GM23338 (cell line): ENCODE measurements at regions not wholly inside any gene's neighbourhood (a gene's known extent, or its start where the extent isn't known, plus 50 kb on each side); places are given as distances from the start of the nearest gene placed in this dataset.

Experiments used
- ATAC-seq: fragments of 200-7000 bp; cut with Tn5 transposase; 3 replicates; pipeline ENCODE4 v1.9.1; 2020
- DNase-seq: peaks from one replicate; pipeline ENCODE4 v3.0.0-alpha.2; 2015; ENCODE audit warnings: low spot score
- H2AFZ ChIP-seq: fragments of 200-600 bp; sonication (generic); 2 replicates; pipeline ENCODE4 v1.8.0; 2016; ENCODE audit warnings: antibody characterized with exemption, mild to moderate bottlenecking, moderate library complexity
- H3F3A ChIP-seq: fragments of 200-600 bp; sonication (generic); replicated peaks from 2 replicates; pipeline ENCODE4 v1.8.0; 2017; ENCODE audit warnings: antibody characterized with exemption, mixed run types, low read depth
- H3K27ac ChIP-seq: fragments of 200-600 bp; sonication (generic); 2 replicates; pipeline ENCODE4 v1.6.1; 2016; ENCODE audit warnings: low read depth
- H3K27me3 ChIP-seq: fragments of 200-600 bp; sonication (generic); 2 replicates; pipeline ENCODE4 v1.8.0; 2016; ENCODE audit warnings: mild to moderate bottlenecking, mixed run types, moderate library complexity; ENCODE audit not compliant: insufficient read depth
- H3K36me3 ChIP-seq: fragments of 200-600 bp; sonication (generic); 2 replicates; pipeline ENCODE4 v1.8.0; 2016; ENCODE audit warnings: mild to moderate bottlenecking; ENCODE audit not compliant: insufficient read depth
- H3K4me1 ChIP-seq: fragments of 200-600 bp; sonication (generic); 2 replicates; pipeline ENCODE4 v1.8.0; 2016; ENCODE audit warnings: mild to moderate bottlenecking, moderate library complexity; ENCODE audit not compliant: insufficient read depth
- H3K4me2 ChIP-seq: fragments of 200-600 bp; sonication (generic); 2 replicates; pipeline ENCODE4 v1.7.1; 2017; ENCODE audit warnings: mixed run types
- H3K4me3 ChIP-seq: fragments of 200-600 bp; sonication (generic); 2 replicates; pipeline ENCODE4 v1.6.1; 2016; ENCODE audit warnings: mixed run types
- H3K79me2 ChIP-seq: fragments of 200-600 bp; sonication (generic); replicated peaks from 2 replicates; pipeline ENCODE4 v1.8.0; 2017; ENCODE audit warnings: mild to moderate bottlenecking; ENCODE audit not compliant: insufficient read depth
- H3K9me2 ChIP-seq: fragments of 200-600 bp; sonication (generic); 2 replicates; pipeline ENCODE4 v1.8.0; 2017; ENCODE audit not compliant: insufficient read depth
- H4K20me1 ChIP-seq: fragments of 200-600 bp; sonication (generic); replicated peaks from 2 replicates; pipeline ENCODE4 v1.8.0; 2017; ENCODE audit warnings: mild to moderate bottlenecking; ENCODE audit not compliant: insufficient read depth
- H3K27ac Mint-ChIP-seq: 2 replicates; pipeline ENCODE4 v1.8.0; 2020; ENCODE audit warnings: inconsistent platforms, mild to moderate bottlenecking, moderate library complexity, mixed read lengths
- H3K27me3 Mint-ChIP-seq: 3 replicates; pipeline ENCODE4 v1.8.0; 2022; ENCODE audit warnings: low read depth, mild to moderate bottlenecking, moderate library complexity, mixed read lengths, inconsistent platforms; ENCODE audit not compliant: insufficient read depth, poor library complexity
- H3K36me3 Mint-ChIP-seq: 3 replicates; pipeline ENCODE4 v1.8.0; 2021; ENCODE audit warnings: low read depth, mild to moderate bottlenecking, inconsistent platforms, moderate library complexity, mixed read lengths
- H3K4me1 Mint-ChIP-seq: 3 replicates; pipeline ENCODE4 v1.8.0; 2020; ENCODE audit warnings: mild to moderate bottlenecking, inconsistent platforms, mixed read lengths
- H3K4me3 Mint-ChIP-seq: 3 replicates; pipeline ENCODE4 v1.8.0; 2021; ENCODE audit warnings: moderate library complexity, mild to moderate bottlenecking, inconsistent platforms, mixed read lengths
- H3K9me3 Mint-ChIP-seq: 3 replicates; pipeline ENCODE4 v1.8.0; 2020; ENCODE audit warnings: moderate library complexity, mild to moderate bottlenecking, inconsistent platforms, mixed read lengths
- CREB1 ChIP-seq: fragments of 250-450 bp; sonication (Bioruptor Pico); IDR thresholded peaks from 2 replicates; pipeline ENCODE4 v1.5.0; 2020; ENCODE audit warnings: low read depth, mild to moderate bottlenecking, moderate library complexity
- EZH2 ChIP-seq: fragments of 200-600 bp; sonication (generic); IDR thresholded peaks from one replicate; pipeline ENCODE4 v1.8.0; 2017; ENCODE audit warnings: antibody characterized with exemption, mild to moderate bottlenecking, low read depth; ENCODE audit not compliant: unreplicated experiment
- EZH2phosphoT487 ChIP-seq: fragments of 200-600 bp; sonication (generic); IDR thresholded peaks from one replicate; pipeline ENCODE4 v1.8.1; 2018; ENCODE audit warnings: antibody characterized with exemption; ENCODE audit not compliant: unreplicated experiment
- JUNB ChIP-seq: IDR thresholded peaks from one replicate; pipeline ENCODE4 v1.6.1; 2016; ENCODE audit warnings: antibody characterized with exemption; ENCODE audit not compliant: unreplicated experiment
- NANOG ChIP-seq: IDR thresholded peaks from 2 replicates; pipeline ENCODE4 v1.6.1; 2016; ENCODE audit warnings: antibody characterized with exemption, borderline replicate concordance
- POLR2AphosphoS5 ChIP-seq: IDR thresholded peaks from 2 replicates; pipeline ENCODE4 v1.6.1; 2016; ENCODE audit warnings: antibody characterized with exemption, low read depth
- STAT1 ChIP-seq: IDR thresholded peaks from one replicate; pipeline ENCODE4 v1.6.1; 2016; ENCODE audit warnings: antibody characterized with exemption; ENCODE audit not compliant: unreplicated experiment
- ZNF331 ChIP-seq: fragments of 250-450 bp; sonication (Bioruptor Pico); IDR thresholded peaks from 2 replicates; pipeline ENCODE4 v1.5.0; 2020; ENCODE audit warnings: low read depth, mild to moderate bottlenecking, moderate library complexity
- TF ChIP-seq, protein P1 (sequence below): IDR thresholded peaks from one replicate; pipeline ENCODE4 v1.6.1; 2018; ENCODE audit warnings: antibody characterized with exemption; ENCODE audit not compliant: unreplicated experiment
- TF ChIP-seq, protein P2 (sequence below): IDR thresholded peaks from 2 replicates; pipeline ENCODE4 v1.6.1; 2016; ENCODE audit warnings: antibody characterized with exemption
- TF ChIP-seq, protein P3 (sequence below), 2 experiments: fragments of 200-600 bp in 1 of 2; sonication (generic) in 1 of 2; conservative IDR thresholded peaks; 2 replicates each; pipeline versions ENCODE4 v1.5.1 to v1.6.1; 2016 to 2017; ENCODE audit warnings: antibody characterized with exemption in 2 of 2, low read depth in 2 of 2, mild to moderate bottlenecking in 2 of 2, moderate library complexity in 1 of 2

DNA sequence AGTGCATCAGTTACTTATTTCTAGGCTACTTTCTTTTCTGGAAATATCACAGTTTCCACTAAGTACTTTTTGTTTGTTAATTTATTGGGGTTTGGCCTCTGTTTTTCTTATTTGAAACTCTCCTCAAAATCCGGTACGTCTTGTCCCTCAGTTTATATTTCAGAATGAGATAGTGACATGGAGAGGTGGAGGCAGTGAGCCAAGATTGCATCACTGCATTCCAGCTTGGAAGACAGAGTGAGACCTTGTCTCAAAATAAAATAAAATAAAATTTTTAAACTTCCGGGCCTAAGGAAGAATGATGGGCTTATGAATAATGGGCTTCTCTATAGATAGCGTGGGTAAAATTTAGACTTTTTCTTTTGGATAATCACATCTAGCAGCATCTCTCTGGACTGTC lies 567.8 kb downstream of the TRIML1 start (continued):
- TF ChIP-seq, protein P1, sequence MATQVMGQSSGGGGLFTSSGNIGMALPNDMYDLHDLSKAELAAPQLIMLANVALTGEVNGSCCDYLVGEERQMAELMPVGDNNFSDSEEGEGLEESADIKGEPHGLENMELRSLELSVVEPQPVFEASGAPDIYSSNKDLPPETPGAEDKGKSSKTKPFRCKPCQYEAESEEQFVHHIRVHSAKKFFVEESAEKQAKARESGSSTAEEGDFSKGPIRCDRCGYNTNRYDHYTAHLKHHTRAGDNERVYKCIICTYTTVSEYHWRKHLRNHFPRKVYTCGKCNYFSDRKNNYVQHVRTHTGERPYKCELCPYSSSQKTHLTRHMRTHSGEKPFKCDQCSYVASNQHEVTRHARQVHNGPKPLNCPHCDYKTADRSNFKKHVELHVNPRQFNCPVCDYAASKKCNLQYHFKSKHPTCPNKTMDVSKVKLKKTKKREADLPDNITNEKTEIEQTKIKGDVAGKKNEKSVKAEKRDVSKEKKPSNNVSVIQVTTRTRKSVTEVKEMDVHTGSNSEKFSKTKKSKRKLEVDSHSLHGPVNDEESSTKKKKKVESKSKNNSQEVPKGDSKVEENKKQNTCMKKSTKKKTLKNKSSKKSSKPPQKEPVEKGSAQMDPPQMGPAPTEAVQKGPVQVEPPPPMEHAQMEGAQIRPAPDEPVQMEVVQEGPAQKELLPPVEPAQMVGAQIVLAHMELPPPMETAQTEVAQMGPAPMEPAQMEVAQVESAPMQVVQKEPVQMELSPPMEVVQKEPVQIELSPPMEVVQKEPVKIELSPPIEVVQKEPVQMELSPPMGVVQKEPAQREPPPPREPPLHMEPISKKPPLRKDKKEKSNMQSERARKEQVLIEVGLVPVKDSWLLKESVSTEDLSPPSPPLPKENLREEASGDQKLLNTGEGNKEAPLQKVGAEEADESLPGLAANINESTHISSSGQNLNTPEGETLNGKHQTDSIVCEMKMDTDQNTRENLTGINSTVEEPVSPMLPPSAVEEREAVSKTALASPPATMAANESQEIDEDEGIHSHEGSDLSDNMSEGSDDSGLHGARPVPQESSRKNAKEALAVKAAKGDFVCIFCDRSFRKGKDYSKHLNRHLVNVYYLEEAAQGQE = no peak
- TF ChIP-seq EZH2 = no peak
- TF ChIP-seq, protein P2, sequence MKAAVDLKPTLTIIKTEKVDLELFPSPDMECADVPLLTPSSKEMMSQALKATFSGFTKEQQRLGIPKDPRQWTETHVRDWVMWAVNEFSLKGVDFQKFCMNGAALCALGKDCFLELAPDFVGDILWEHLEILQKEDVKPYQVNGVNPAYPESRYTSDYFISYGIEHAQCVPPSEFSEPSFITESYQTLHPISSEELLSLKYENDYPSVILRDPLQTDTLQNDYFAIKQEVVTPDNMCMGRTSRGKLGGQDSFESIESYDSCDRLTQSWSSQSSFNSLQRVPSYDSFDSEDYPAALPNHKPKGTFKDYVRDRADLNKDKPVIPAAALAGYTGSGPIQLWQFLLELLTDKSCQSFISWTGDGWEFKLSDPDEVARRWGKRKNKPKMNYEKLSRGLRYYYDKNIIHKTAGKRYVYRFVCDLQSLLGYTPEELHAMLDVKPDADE = no peak
- no peak for TF ChIP-seq JUNB
- TF ChIP-seq NANOG = no peak
- TF ChIP-seq, protein P3, sequence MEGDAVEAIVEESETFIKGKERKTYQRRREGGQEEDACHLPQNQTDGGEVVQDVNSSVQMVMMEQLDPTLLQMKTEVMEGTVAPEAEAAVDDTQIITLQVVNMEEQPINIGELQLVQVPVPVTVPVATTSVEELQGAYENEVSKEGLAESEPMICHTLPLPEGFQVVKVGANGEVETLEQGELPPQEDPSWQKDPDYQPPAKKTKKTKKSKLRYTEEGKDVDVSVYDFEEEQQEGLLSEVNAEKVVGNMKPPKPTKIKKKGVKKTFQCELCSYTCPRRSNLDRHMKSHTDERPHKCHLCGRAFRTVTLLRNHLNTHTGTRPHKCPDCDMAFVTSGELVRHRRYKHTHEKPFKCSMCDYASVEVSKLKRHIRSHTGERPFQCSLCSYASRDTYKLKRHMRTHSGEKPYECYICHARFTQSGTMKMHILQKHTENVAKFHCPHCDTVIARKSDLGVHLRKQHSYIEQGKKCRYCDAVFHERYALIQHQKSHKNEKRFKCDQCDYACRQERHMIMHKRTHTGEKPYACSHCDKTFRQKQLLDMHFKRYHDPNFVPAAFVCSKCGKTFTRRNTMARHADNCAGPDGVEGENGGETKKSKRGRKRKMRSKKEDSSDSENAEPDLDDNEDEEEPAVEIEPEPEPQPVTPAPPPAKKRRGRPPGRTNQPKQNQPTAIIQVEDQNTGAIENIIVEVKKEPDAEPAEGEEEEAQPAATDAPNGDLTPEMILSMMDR (conservative IDR thresholded peaks at IDR 0.05; ENCODE audit: low read depth in 2 of 2) = no peak
- no peak for TF ChIP-seq ZNF331 (CRISPR knock-in tag)
- no peak for TF ChIP-seq STAT1

DNA sequence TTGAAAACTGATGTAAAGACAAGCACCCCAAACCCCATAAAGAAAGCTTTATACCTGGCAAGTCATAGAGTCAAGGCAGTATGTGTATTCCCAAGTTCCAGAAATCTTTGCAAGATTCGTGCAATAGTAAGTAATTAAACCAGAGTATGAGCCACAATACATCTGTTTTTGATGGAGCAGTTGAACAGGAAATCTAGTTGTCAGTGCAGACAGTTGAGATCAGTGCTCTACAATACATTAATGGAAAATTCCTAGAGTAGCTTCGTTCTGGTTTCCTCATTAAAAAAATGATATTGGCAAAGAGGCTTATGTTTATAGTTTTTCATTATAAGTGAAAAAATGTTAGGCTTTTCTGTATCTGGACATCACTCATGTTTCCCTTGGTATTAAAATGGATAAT lies 575.3 kb downstream of the TRIML1 start:
- H3K9me3 Mint-ChIP-seq = no peaks in the 10 kb centered on the region
- Histone ChIP-seq H2AFZ (no peak overlapping the region), H3K4me2 (no peak overlapping the region), H3F3A (no peaks in the 10 kb centered on the region), H3K36me3 (no peaks in the 10 kb centered on the region), H3K79me2 (no peaks in the 10 kb centered on the region), H3K27me3 (no peaks in the 10 kb centered on the region), H3K4me3 (no peak overlapping the region), H4K20me1 (no peaks in the 10 kb centered on the region), H3K4me1 (no peaks in the 10 kb centered on the region), H3K27ac (no peak overlapping the region), H3K9me2 (no peaks in the 10 kb centered on the region)
- no peaks in the 10 kb centered on the region for H3K36me3 Mint-ChIP-seq
- H3K27me3 Mint-ChIP-seq = no peaks in the 10 kb centered on the region
- H3K4me3 Mint-ChIP-seq = no peak overlapping the region
- DNase-seq = no peak
- H3K4me1 Mint-ChIP-seq = no peaks in the 10 kb centered on the region
- ATAC-seq = no peak
- no peak overlapping the region for H3K27ac Mint-ChIP-seq
- TF ChIP-seq POLR2AphosphoS5 = no peak
- no peak for TF ChIP-seq EZH2phosphoT487
- TF ChIP-seq CREB1 (CRISPR knock-in tag) = no peak
- TF ChIP-seq, protein P2 = no peak
- TF ChIP-seq JUNB = no peak
- TF ChIP-seq, protein P1 = no peak
- TF ChIP-seq STAT1 = no peak
- no peak for TF ChIP-seq NANOG
- no peak for TF ChIP-seq EZH2
- no peak for TF ChIP-seq ZNF331 (CRISPR knock-in tag)
